K562 (cell line): ENCODE measurements at regions not wholly inside any gene's neighbourhood (a gene's known extent, or its start where the extent isn't known, plus 50 kb on each side); places are given as distances from the start of the nearest gene placed in this dataset.
A peak's percentile ranks its signal among the peaks of the same experiment; 100 is the strongest.

Experiments
- ATAC-seq: fragments of 200-7000 bp; cut with Tn5 transposase; 3 replicates; pipeline ENCODE4 v1.9.1; 2020; ENCODE audit warnings: moderate library complexity
- BruUV-seq: library from RNA; stranded (reverse); fragments of 400-500 nt; replicated peaks from 2 replicates; lab custom pipeline; 2021; lab: Mats Ljungman, UMichigan
- CTCF ChIA-PET: fragments of 300-600 bp; formaldehyde crosslinking; extraction: SDS; loops from one replicate; lab custom pipeline; 2021; ENCODE audit warnings: low intra/inter-chr PET ratio; lab: Yijun Ruan, JAX
- POLR2A ChIA-PET: fragments of 300-600, 350-650 bp; sonication (Branson Sonifier 250); formaldehyde crosslinking; extraction: SDS; loops from one replicate; lab custom pipeline; 2021; ENCODE audit warnings: antibody characterized with exemption, inconsistent platforms; lab: Yijun Ruan, JAX
- DNase-seq, 4 experiments: peaks; one replicate each; pipeline versions ENCODE4 v3.0.0 to v3.0.0-alpha.2; 2011 to 2018; ENCODE audit warnings: low spot score in 3 of 4, mixed read lengths in 3 of 4; ENCODE audit errors: extremely low read depth in 1 of 4
- FAIRE-seq: peaks from 2 replicates; lab custom pipeline; 2011; peaks lifted over from hg19 to GRCh38; lab: Jason Lieb, UNC
- H2AFZ ChIP-seq: 2 replicates; pipeline ENCODE4 v1.6.0; 2011; ENCODE audit warnings: low read depth, low read length, control low read depth, inconsistent platforms
- H3K27ac ChIP-seq: fragments of 200-600 bp; 3 replicates; pipeline ENCODE4 v1.8.0; 2011; ENCODE audit warnings: low read depth, mild to moderate bottlenecking, control low read depth, inconsistent platforms, low read length, moderate library complexity, mixed read lengths; ENCODE audit errors: extremely low read depth
- H3K27me3 ChIP-seq, 2 experiments: fragments of 300-600 bp in 1 of 2; 2 replicates in 1 of 2; 3 replicates in 1 of 2; pipeline versions ENCODE4 v1.6.0 to v1.8.0; 2011; ENCODE audit warnings: inconsistent platforms in 2 of 2, low read length in 2 of 2, mild to moderate bottlenecking in 1 of 2, mixed read lengths in 1 of 2, moderate library complexity in 1 of 2; ENCODE audit not compliant: control insufficient read depth in 2 of 2, insufficient read depth in 2 of 2
- H3K36me3 ChIP-seq: fragments of 300-600 bp; 3 replicates; pipeline ENCODE4 v1.8.0; 2011; ENCODE audit warnings: mild to moderate bottlenecking, low read length, inconsistent platforms; ENCODE audit not compliant: control insufficient read depth, insufficient read depth
- H3K4me1 ChIP-seq, 2 experiments: fragments of 200-600 bp in 1 of 2; replicated peaks in 1 of 2; 2 replicates in 1 of 2; 3 replicates in 1 of 2; pipeline versions ENCODE4 v1.5.1 to v1.8.0; 2011; ENCODE audit warnings: inconsistent platforms in 2 of 2, low read length in 2 of 2, mild to moderate bottlenecking in 1 of 2, mixed read lengths in 1 of 2, moderate library complexity in 1 of 2; ENCODE audit not compliant: control insufficient read depth in 2 of 2, insufficient read depth in 2 of 2
- H3K4me2 ChIP-seq: 2 replicates; pipeline ENCODE4 v1.6.1; 2011; ENCODE audit warnings: low read length, control low read depth, inconsistent platforms, mixed read lengths; ENCODE audit not compliant: insufficient read depth
- H3K4me3 ChIP-seq: fragments of 200-600 bp; sonication (generic), shearing (Covaris generic); 2 replicates; pipeline ENCODE4 v1.5.1; 2016; ENCODE audit warnings: control low read depth, inconsistent platforms
- H3K79me2 ChIP-seq: fragments of 200-600 bp; 3 replicates; pipeline ENCODE4 v1.8.0; 2011; ENCODE audit warnings: low read length, inconsistent platforms; ENCODE audit not compliant: control insufficient read depth, insufficient read depth
- H3K9ac ChIP-seq, 2 experiments: 2 replicates each; pipeline versions ENCODE4 v1.6.0 to v1.6.1; 2011; ENCODE audit warnings: low read depth in 2 of 2, low read length in 2 of 2, control low read depth in 1 of 2, inconsistent platforms in 1 of 2, mild to moderate bottlenecking in 1 of 2, mixed read lengths in 1 of 2; ENCODE audit not compliant: insufficient read depth in 1 of 2
- H3K9me1 ChIP-seq: one replicate; pipeline ENCODE4 v1.6.0; 2011; ENCODE audit warnings: inconsistent platforms, mild to moderate bottlenecking, low read length, moderate library complexity; ENCODE audit not compliant: control insufficient read depth, insufficient read depth
- H3K9me3 ChIP-seq: replicated peaks from 2 replicates; pipeline ENCODE4 v1.5.1; 2011; ENCODE audit warnings: low read depth, low read length, inconsistent platforms; ENCODE audit not compliant: control insufficient read depth, insufficient read depth
- H4K20me1 ChIP-seq: replicated peaks from 2 replicates; pipeline ENCODE4 v1.6.1; 2011; ENCODE audit warnings: low read length, inconsistent platforms, mixed read lengths; ENCODE audit not compliant: control insufficient read depth, insufficient read depth
- NFYB ChIP-seq: IDR thresholded peaks from 2 replicates; pipeline ENCODE4 v1.6.1; 2011; ENCODE audit warnings: mild to moderate bottlenecking, moderate library complexity; ENCODE audit not compliant: insufficient read length; ENCODE audit errors: extremely low read depth
- NR1H2 ChIP-seq: sonication (generic); formaldehyde crosslinking; IDR thresholded peaks from 2 replicates; pipeline ENCODE4 v1.4.0; 2020; ENCODE audit warnings: mild to moderate bottlenecking, missing genetic modification reagents
- PHB2 ChIP-seq: fragments of 450-650 bp; IDR thresholded peaks from 2 replicates; pipeline ENCODE4 v1.6.1; 2017; ENCODE audit warnings: low read depth
- RAD51 ChIP-seq: fragments of 450-650 bp; IDR thresholded peaks from 2 replicates; pipeline ENCODE4 v1.7.1; 2016; ENCODE audit warnings: low read depth, mild to moderate bottlenecking, borderline replicate concordance
- RBM25 ChIP-seq: fragments of 200-400 bp; formaldehyde crosslinking; IDR thresholded peaks from 2 replicates; pipeline ENCODE4 v1.6.1; 2018; ENCODE audit warnings: low read length, low read depth, moderate library complexity; ENCODE audit not compliant: severe bottlenecking
- SAFB2 ChIP-seq: fragments of 200-400 bp; formaldehyde crosslinking; IDR thresholded peaks from 2 replicates; pipeline ENCODE4 v1.6.1; 2018; ENCODE audit warnings: borderline replicate concordance, low read length, low read depth, moderate library complexity; ENCODE audit not compliant: severe bottlenecking
- YY1 ChIP-seq, 3 experiments: IDR thresholded peaks; 2 replicates each; pipeline ENCODE4 v1.6.1; 2011; ENCODE audit warnings: low read length in 2 of 3, mild to moderate bottlenecking in 2 of 3, moderate library complexity in 2 of 3, borderline replicate concordance in 1 of 3, control low read depth in 1 of 3, low read depth in 1 of 3; ENCODE audit not compliant: insufficient read depth in 3 of 3, insufficient replicate concordance in 2 of 3, control insufficient read depth in 1 of 3, insufficient read length in 1 of 3; ENCODE audit errors: extremely low read depth in 1 of 3
- WGBS: fragments of 100-300 bp; shearing (Covaris generic); methylation state at CpG from one replicate; pipeline ENCODE4 v1.1.6; 2016; ENCODE audit warnings: low coverage, mixed read lengths; ENCODE audit not compliant: insufficient coverage; ENCODE audit errors: missing lambda C conversion rate; 5-methylcytosine and 5-hydroxymethylcytosine counted together
- in situ Hi-C: fragments of 300-500 bp; cut with MboI; formaldehyde crosslinking; loops from 4 replicates; pipeline ENCODE4 v1.15.0; 2018; ENCODE audit warnings: inconsistent platforms, mixed read lengths
- intact Hi-C: fragments of 100-400 bp; cut with micrococcal nuclease; formaldehyde crosslinking; loops from 2 replicates; pipeline ENCODE4 v1.14.2; 2022
- TF ChIP-seq, protein P1 (sequence below): sonication (generic); formaldehyde crosslinking; IDR thresholded peaks from 2 replicates; pipeline ENCODE4 v1.9.0; 2022; ENCODE audit warnings: mild to moderate bottlenecking, missing genetic modification reagents
- TF ChIP-seq, protein P2 (sequence below): sonication (generic); formaldehyde crosslinking; IDR thresholded peaks from 2 replicates; pipeline ENCODE4 v1.5.0; 2020; ENCODE audit warnings: missing genetic modification reagents
- TF ChIP-seq, protein P3 (sequence below): sonication (generic); formaldehyde crosslinking; IDR thresholded peaks from 2 replicates; pipeline ENCODE4 v1.9.0; 2022; ENCODE audit warnings: mild to moderate bottlenecking, missing genetic modification reagents

DNA sequence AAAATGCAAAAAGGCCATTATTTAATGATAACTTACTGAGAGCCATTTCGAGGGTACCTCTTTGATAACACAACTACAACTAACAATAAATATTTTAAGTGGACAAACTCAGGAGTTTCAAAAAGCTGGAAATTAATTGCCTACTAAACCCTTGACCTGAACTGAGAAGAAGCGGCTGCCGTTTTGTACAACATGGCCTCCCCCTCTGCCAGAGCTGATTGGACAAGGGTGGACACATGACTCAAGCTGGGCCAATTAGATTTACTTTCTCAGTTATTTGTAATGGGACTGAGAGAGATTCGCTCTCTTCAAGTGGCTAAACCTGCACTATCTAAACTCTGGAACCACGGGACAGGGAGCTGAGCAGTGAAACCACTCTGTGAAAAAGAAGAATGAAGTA lies 135.9 kb upstream of the SERPINE2 start:
- FAIRE-seq: no peak
- POLR2A ChIA-PET: no interaction called here
- TF ChIP-seq NR1H2 (CRISPR knock-in tag) (no peak), YY1 (IDR thresholded peaks at IDR 0.05; ENCODE audit: borderline replicate concordance in 1 of 3, control insufficient read depth in 1 of 3, extremely low read depth in 1 of 3, insufficient read depth in 3 of 3, insufficient read length in 1 of 3, insufficient replicate concordance in 2 of 3, low read depth in 1 of 3, low read length in 2 of 3) (peak in 1 of 3 experiments; percentile 53), RAD51 (peak; percentile 55; the same call in 1 of the 2 replicates), PHB2 (no peak), NFYB (peak; percentile 80), SAFB2 (no peak), RBM25 (peak; percentile 56)
- TF ChIP-seq, protein P1, sequence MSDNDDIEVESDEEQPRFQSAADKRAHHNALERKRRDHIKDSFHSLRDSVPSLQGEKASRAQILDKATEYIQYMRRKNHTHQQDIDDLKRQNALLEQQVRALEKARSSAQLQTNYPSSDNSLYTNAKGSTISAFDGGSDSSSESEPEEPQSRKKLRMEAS (CRISPR knock-in tag): no peak
- TF ChIP-seq, protein P2, sequence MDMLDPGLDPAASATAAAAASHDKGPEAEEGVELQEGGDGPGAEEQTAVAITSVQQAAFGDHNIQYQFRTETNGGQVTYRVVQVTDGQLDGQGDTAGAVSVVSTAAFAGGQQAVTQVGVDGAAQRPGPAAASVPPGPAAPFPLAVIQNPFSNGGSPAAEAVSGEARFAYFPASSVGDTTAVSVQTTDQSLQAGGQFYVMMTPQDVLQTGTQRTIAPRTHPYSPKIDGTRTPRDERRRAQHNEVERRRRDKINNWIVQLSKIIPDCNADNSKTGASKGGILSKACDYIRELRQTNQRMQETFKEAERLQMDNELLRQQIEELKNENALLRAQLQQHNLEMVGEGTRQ: peak; percentile 84
- TF ChIP-seq, protein P3, sequence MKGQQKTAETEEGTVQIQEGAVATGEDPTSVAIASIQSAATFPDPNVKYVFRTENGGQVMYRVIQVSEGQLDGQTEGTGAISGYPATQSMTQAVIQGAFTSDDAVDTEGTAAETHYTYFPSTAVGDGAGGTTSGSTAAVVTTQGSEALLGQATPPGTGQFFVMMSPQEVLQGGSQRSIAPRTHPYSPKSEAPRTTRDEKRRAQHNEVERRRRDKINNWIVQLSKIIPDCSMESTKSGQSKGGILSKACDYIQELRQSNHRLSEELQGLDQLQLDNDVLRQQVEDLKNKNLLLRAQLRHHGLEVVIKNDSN (CRISPR knock-in tag): 0 out of 2 replicates have a peak, but pooled peaks have one; percentile 22
- TF ChIP-seq, all 486 proteins: peak for 6
- Histone ChIP-seq H3K9ac (no peak overlapping the region), H3K4me2 (peak overlapping the region; percentile 49; the same call in 1 of the 2 replicates), H3K9me3 (no peaks in the 10 kb centered on the region), H3K79me2 (no peaks in the 10 kb centered on the region), H3K27ac (no peak overlapping the region), H3K9me1 (no peaks in the 10 kb centered on the region), H3K4me1 (no peaks in the 10 kb centered on the region), H2AFZ (peak overlapping the region; percentile 74), H4K20me1 (no peaks in the 10 kb centered on the region), H3K27me3 (no peaks in the 10 kb centered on the region), H3K4me3 (no peak overlapping the region), H3K36me3 (no peaks in the 10 kb centered on the region)
- in situ Hi-C loops (no loop called here), intact Hi-C loops (no loop called here)
- 3% methylated on average over 5 of the region's 5 CpGs for WGBS
- peak; percentile 91 for ATAC-seq
- no TSS peak for BruUV-seq
- DNase-seq: peak; percentile 23 to 54 (median 44)
- CTCF ChIA-PET: no interaction called here
